Hippocampal formation (tissue), 2 donors: ENCODE measurements at regions not wholly inside any gene's neighbourhood (a gene's known extent, or its start where the extent isn't known, plus 50 kb on each side); places are given as distances from the start of the nearest gene placed in this dataset.

Experiments
- DNase-seq, 2 donors: peaks; one replicate each; lab custom pipeline; 2025; lab: John Stamatoyannopoulos, UW

DNA sequence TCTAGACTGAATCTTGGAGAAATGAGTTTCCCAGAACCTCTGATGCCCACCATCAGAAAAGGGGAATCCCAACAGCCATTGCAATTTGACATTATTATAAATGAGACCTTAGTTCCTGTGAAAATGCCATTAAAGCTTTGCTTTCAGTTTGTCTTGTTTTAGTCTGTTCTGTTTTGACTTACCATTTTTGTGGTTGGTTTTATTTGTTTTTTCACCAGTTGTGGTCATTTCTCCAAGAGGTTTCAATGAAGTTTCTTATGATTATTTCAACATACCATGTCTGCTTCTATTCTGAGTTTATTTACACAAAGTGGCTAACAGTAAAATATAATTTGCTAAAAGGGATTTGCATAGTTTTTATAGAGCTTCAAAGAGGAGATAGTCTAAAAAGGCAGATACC lies 175.0 kb upstream of the MCTP2 start:
- DNase-seq, result no peak

DNA sequence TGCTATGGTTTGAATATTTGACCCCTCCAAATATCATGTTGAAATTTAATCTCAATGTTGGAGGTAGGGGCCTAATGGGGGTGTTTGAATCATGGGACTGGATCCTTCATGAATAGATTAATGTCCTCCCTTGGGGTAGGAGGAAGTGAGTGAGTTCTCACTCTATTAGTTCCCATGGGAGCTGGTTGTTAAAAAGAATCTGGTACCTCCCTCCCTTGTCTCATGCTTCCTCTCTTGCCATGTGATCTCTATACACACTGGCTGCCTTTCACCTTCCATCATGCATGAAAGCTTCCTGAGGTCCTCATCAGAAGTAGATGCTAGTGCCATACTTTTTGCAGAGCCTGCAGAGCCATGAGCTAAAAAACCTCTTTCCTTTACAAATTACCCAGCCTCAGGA lies 177.7 kb upstream of the MCTP2 start:
- no peak for DNase-seq

DNA sequence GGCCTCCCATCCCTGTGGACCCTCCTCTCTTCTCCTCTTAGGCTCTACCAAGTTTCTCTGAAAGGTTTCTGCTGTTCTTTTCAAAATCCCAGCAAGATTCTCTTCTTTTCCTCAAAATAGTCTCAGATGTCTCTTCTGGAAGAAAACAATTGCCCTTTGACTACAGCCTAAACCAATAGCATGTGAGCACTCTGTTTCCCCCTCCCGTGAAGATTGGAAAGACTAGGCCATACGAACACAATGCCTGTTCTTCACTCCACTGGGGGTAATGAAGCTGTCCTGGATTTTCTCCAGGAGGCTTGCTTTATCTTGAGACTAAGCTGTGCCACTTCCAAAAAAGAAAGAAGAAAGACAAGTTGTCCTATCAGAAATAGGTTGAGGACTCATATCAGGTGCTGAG lies 178.7 kb upstream of the MCTP2 start:
- DNase-seq, result no peak

DNA sequence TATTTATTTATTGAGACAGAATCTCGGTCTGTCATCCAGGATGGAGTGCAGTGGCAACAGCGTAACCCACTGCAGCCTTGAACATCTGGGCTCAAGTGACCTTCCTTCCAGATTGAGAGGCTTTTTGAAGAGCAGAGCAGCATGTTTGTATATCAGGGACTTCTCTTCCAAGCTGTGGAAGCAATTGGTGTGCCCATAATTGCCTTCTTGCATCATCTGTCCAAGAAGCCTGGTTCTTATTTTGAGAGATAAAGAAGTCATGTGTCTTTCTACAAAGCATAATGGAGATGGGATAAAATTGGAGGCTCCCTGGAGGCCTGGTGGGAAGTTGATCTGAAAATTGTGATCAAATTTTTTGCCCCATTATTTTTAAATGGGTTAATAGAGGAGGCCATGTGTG lies 183.8 kb upstream of the MCTP2 start:
- no peak for DNase-seq

DNA sequence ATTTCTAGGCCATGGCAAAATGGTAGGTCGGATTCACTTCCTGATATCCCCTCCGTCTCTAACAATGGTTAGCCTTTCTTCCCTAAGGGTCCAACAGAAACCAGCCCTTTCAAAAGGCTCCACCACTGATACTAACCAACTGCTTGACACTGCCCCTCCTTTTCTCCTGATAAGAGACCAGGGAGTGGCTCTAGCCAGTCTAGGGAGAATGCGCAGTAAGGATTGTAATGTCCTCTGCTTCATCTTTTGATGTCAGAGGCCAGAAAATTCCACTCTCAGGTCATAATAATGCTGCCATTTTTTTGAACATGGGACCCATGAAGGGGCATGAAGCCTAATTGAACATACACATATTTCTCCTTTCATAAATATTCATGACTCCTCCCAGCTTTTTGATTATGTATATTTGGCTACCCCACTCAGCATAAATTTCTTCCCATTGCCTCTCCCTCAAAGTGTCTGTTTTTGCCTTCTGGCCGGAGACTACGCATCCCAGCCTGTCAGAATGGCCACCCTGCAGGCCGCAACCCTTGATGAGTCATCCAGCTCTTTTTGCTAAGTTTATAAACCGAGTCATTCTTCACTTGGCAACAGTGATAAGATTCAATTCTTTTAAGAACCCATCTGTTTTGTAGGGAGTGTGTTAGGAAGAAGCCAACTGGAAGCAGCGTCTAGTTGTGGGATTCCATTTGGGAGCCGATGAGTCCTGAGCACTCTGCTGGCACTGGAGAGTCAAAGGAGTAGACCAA lies 189.0 kb upstream of the MCTP2 start:
- DNase-seq, result no peak

DNA sequence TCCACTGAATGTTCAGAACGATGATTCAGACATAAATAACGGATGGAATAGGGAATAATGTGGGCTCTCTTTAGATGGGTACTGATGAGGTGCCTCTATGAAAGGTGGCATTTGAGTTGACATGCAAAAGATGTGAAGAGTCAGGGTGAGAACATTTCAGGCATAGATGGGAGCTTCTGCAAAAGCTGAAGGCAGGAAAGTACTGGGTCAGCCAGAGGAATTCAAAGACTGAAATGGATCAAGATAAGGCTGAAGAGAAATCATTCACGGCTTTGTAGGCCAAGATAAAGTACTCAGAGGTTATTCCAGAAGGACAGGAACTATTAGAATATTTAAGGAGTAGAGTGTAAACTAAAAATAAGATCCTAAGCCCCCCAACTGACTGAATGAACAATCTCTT lies 189.6 kb upstream of the MCTP2 start:
- DNase-seq, result no peak

DNA sequence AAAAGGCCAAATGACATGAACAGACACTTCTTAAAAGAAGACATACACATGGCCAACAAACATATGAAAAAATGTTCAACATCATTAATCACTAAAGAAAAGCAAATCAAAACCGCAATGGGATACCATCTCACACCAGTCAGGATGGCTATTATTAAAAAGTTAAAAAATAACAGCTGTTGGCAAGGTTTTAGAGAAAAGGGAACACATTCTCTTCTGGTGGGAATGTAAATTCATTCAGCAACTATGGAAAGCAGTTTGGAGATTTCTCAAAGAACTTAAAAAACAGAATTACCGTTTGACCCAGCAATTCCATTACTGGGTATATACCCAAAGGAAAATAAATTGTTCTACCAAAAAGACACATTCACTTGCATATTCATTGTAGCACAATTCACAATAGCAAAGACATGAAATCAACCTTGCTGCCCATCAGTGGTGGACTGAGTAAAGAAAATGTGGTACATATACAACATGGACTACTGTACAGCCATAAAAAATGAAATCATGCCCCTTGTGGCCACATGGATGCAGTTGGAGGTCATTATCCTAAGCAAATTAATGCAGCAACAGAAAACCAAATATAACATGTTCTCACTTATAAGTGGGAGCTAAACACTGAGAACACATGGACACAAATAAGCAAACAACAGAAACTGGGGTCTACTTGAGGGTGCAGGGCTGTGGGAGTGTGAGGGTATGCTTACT lies 190.7 kb upstream of the MCTP2 start:
- DNase-seq, result no peak

DNA sequence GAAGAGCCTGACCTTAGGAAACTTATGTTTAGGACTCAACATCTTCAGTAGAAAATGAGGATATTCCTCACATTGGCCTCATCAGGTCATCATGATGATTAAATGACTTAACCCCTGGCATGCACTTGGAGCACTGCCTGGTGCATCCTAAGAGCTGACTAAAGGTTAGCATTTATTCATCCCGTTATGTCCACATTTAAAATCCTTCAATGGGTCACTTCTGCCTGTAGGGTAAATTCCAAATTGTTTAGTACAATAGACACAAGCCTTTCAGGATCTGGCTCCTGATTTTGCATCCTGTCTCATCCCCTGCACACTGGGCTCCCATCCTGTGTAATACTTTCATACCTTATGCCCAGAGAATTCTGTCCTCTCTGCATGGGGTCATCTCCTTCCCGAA lies 195.2 kb upstream of the MCTP2 start:
- DNase-seq, result no peak

DNA sequence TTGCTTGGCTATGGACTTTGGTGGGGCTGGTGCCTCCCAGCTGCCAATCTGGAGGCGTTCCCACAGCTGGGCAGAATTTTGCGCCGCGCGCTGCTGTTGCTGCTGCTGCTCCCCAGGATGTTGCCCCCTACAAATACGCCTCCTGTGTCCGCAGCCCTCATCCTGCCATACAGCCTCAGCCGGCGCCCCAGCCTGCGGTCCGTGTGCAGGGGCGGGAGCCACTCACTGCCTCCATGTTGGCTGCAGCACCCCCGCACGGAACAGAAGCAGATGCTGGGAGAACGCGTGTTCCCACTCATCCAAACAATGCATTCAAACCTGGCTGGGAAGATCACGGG lies 197.7 kb upstream of the MCTP2 start:
- DNase-seq, result no peak

DNA sequence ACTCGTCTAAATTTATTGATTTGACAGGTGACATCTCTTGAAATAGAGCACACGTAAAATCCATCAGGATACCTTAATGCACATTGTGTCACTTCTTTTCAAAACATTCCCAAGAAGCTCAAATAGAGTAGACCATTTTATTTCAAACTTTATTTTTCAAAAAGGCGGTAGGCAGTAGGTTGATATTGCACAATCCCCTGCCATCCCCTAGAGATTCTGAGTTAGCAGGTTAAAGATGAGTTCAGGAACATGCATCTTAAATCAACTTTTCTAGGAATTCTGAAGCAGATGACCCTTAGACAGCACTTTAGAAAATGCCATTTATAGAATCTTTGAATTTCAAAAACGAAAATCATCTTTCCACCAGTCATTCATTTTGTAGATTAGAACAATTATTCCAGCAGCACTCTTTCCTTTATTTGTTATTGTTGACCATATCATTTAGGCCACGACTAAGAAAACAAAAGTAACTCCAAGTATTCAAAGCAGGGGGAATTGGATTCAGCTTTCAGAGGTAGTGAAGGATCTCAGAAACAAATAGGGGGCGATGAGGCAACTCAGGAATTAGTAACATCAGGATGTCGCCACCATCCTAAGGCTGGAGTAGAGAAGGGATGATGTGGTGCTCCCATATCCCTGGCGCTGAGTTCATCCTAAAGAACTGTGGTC lies 198.2 kb upstream of the MCTP2 start:
- no peak for DNase-seq

DNA sequence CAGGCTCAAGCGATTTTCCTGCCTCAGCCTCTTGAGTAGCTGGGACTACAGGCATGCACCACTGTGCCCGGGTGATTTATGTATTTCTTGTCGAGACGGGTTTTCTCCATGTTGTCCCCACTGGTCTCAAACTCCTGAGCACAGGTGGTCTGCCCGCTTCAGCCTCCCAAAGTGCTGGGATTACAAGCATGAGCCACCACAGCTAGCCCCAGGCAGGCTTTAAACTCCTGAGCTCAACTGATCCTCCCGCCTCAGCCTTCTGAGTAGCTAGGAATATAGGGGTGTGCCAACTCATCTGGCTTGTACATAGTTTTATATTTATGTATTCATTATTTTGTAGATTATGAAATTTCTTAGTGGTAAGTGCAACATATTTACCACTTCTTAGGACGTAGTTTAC lies 198.8 kb upstream of the MCTP2 start:
- no peak for DNase-seq

DNA sequence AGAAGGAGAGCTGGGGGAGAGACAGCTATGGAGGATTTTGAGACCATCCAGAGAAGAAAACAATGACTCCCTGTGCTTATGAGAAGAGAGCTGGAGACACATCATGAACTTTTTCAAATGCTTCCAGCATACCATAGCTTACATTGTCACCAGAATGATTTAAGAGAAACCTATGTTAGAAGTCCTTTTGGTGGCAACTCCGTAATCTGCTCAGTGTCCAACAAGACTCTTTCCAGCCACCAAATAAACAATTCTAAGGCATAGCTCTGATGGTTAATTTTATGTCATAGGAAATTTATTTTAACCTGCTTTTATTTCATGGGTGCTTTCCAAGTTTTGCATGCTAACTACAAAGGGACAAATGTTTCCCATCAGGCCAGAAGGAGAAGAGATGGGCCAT lies 200.3 kb upstream of the MCTP2 start:
- DNase-seq, result no peak

DNA sequence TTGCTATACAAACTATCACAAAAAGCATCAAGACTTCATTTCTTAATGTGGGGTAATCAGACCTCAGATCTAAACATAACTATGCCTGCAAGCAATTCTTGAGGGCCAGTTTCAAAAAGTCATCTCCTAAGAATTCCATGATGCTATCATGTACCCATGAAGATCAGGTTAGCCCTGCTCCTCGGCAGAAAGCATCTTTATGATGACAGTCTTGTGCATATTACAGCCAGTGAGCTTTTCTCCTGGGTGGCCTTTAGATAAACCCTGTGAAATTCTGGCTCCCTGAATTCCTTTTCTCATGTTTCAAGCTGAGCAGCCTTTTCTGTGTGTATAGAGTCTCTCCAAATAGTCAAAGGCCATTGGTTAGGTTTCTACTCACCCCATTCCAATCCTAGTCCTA lies 201.9 kb upstream of the MCTP2 start:
- no peak for DNase-seq

DNA sequence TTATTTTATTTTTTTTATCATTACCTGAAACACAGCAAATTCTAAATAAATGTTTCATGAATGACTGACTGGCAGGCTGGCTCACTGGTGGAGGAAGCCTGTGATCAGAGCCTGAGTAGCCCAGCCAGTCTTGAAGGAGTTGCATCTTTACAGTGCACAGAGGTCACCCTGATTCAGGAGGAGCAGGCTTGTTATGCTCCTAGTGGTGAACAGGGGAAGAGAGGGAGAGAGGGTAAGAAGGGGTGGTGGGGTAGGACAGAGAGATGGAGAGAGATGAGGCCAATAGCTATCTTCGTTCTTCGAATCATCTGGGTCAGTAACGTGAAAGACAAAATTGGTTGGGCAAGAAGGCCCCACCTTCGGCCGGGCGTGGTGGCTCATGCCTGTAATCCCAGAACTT lies 202.6 kb upstream of the MCTP2 start:
- DNase-seq, result no peak

DNA sequence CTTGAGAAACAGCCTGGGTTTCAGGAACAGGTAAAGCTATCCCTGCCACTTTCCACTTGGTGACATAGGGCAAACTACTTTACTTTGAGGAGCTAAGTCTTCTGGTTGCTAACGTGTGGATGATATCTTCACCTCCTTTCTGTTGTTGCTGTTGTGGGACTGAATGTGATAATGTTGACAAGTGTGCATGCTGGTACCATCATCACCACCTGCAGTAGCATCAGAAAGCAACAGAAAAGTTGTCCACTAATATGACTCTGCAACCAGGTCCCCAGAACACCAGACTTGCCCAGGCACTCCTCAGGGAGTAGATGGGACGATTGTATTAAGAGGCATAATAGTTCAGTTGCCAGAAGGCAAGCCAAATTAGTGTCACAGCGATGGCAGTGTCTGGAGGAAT lies 203.2 kb upstream of the MCTP2 start:
- DNase-seq, result no peak

DNA sequence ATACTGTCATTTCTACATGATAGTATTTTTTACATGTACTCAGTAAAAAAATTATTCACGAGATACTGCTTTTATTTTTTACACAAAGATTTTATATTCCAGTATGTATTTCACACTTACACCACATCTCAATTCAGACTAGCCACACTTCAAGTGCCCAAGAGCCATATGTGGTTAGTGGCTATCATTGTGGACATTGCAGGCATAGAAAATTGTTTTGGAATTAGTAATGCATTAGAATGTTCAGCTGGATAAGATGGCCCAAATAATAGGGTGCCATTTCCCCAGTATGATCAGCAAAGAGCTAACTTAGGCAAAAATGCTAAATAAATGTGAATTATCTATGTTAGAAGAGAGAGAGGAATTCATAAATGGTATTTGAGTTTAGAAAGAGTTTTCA lies 203.8 kb upstream of the MCTP2 start:
- DNase-seq, result no peak

DNA sequence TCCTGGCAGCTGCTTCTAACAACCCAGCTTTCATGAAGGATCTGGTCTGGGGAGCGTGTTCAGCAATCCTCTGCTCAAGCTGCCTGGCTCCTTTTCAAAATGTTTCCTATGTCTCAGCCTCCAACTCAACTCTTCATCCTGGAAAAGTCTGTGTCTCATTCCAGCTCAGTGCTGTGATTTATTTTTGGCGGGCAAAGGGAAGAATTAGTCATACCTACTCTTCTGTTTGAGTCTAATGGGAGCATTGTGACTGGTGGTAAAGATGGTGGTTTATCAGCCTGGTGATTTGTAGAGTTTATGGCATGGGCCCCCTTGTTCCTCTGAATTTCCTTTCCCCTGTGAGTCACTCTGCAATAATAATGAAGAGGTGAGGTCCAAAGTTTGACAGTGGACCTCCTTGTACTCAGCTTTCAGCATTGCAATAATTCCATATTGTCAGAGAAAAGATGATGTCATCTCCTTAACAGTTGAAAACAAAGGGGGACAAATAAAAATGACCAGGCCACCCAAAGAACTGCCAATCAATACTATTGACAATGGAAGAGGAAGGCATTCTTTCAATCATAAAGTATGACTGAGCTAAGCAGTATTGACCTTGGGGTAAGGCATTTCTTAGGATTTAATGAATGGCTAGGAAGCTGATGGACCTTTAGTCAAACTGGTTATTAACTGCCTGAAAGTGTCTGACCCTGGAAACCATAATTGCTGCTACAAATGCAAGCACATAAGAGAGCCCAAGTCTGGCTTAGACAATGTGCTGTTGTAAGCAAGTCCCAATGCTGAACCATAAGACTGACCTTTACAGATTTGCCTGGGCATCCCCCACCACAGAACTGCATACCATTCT lies 204.7 kb upstream of the MCTP2 start:
- DNase-seq, result no peak

DNA sequence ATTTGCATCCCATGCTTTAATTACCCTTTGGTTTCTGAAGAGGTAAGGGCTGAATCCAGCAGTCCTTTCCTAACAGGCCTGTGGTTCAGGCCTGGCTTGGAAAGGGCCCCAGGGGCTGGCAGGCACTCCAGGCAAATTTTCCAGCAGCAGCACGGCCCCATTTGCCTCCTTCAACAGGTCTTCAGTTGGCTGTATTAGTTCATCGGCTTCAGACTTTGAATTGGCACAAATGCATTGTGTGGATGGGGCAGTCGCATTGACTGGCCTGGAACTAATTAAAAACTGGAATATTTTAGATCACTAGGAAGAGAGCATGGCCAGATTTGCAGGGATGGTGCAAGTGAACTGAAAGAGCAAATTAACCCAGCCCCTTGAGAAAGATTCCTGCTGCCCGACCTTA lies 207.8 kb upstream of the MCTP2 start:
- DNase-seq, result peak; percentile 3 to 14

DNA sequence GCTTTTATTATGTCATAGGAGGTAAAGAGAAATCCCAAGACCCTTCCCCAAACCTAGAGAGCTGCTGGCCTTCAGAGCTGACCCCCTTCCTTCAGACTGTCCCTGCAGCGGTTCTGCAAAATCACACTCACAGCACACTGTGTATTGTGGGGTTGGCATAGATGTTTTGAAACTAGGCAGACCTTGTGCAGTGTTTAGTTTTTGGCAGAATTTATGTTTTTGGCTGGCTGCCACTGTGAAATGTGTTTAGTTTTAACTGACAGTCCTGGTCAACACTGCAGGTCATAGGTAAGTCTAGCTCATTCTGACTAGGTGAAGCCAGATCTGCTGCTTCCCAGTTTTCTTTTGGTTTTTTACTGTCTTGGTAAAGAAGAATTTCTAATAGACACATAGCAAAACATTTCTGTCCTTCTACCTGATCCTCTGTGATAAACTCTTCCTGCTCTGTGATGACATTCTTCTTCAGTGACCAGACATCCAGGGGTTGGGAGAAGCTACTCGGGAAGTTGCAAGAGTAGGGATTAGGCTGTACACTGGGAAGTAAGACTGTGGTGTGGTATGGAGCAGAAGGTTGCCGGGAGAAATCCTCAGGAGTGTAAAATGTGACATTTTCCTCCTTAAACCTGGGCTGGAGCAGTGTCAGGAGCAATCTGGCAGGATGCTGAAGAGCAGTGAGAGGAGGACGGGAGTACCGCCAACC lies 209.6 kb upstream of the MCTP2 start:
- DNase-seq, result no peak

DNA sequence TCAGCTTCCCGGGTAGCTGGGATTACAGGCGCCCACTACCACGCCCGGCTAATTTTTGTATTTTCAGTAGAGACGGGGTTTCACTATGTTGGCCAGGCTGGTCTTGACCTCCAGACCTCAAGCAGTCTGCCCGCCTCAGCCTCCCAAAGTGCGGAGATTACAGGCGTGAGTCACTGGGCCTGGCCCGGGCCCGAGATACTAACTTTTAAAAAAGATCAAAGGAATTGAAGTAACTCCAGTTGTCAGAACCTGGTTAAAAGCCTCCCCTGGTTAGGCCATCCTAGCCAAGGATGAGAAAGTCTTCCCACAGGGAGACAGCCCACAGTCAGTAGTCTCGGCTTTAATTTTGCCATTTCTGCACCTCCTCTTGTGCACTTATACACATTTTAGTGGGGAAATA lies 212.3 kb upstream of the MCTP2 start:
- DNase-seq, result no peak

DNA sequence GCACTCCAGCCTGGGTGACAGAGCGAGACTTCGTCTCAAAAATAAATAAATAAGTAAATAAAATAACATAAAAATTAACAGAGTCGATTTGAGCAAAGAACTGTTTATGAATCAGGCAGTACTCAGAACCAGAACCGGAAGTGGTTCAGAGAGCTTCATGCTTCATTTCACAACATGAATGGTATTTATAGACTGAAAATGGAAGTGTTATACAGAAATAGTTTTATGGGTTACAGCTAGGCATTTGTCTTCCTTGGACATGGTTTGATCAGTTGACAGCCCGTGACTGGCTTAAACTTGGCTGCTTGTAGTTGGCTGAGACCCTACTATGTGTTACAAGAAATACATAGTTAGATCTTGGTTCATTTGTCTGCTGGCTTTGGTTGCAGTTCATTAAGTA lies 216.0 kb upstream of the MCTP2 start:
- DNase-seq, result no peak
